Activated naive CD4-positive, alpha-beta T cell treated with anti-CD3 and anti-CD28 coated beads, Interleukin-2, amount 50 U/mL, for 16 hours (primary cell): ENCODE measurements at regions not wholly inside any gene's neighbourhood (a gene's known extent, or its start where the extent isn't known, plus 50 kb on each side); places are given as distances from the start of the nearest gene placed in this dataset.
"Not testable (repeated sequence)": the region's sequence is repeated elsewhere in the genome, so short reads cannot be mapped to it uniquely, and the experiment has no call there.

Experiments used
- DNase-seq: peaks from one replicate; pipeline ENCODE4 v3.0.0-alpha.2; 2020

DNA sequence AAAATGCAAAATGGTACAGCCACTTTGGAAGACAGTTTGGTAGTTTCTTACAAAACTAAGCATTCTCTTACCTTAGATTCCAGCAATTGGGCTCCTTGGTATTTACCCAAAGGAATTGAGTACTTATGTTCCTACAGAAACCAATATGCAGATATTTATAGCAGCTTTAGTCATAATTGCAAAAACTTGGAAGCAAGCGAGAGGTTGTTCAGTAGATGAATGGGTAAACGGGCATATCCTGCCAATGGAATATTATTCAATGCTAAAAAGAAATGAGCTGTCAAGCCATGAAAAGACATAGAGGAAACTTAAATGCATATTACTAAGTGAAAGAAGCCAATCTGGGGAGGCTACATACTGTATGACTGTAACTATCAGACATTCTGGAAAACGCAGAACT, 926.7 kb downstream of the TYW1 start:
- DNase-seq: no peak

- no peak for DNase-seq
Measured at GRCh38 chr7:67928141-67928540, 931.5 kb downstream of the TYW1 start.

DNA sequence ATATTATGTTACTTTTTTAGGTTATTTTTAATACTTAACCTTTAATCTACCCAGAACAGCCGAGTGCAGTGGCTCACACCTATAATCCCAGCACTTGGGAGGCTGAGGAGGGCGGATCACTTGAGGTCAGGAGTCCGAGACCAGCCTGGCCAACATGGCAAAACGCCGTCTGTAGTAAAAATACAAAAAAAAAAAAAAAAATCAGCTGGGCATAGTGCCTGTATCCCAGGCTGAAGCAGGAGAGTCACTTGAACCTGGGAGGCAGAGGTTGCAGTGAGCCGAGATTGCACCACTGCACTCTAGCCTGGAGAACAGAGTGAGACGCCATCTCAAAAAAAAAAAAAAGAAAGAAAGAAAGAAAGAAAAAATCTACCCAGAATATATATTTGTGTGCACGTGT, 939.8 kb downstream of the TYW1 start:
- not testable (repeated sequence) for DNase-seq

DNA sequence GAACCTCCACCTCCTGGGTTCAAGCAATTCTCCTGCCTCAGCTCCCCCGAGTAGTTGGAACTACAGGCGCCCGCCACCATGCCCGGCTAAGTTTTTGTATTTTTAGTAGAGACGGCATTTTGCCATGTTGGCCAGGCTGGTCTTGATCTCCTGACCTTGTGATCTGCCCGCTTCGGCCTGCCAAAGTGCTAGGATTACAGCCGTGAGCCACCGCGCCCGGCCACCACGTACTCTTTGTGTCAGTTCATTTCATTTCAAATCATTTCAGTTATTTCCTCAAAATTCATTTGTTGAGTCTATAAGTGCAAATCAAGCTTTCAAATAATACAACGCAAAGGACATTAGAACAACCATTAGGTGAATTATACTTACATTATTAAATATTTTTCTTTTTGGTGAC, 943.8 kb downstream of the TYW1 start:
- DNase-seq: no peak

DNA sequence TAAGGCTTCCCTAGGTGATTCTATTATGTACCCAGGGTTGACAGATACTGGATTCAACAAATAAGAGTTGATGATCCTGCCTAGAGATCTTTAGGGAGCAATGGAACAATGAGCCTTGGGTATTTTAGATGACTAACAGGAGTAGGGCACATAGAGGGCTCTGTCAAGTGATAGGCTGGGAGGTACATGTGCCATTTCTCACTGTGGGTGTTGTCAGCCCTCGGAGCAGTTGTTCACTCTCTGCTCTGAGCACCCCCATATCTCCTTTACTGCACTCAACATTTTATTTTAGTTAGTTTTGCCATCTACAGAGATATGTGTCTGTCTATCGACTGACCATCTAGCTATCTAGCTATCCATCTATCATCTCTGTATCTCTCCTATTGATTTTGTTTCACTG, 950.6 kb downstream of the TYW1 start:
- no peak for DNase-seq

DNA sequence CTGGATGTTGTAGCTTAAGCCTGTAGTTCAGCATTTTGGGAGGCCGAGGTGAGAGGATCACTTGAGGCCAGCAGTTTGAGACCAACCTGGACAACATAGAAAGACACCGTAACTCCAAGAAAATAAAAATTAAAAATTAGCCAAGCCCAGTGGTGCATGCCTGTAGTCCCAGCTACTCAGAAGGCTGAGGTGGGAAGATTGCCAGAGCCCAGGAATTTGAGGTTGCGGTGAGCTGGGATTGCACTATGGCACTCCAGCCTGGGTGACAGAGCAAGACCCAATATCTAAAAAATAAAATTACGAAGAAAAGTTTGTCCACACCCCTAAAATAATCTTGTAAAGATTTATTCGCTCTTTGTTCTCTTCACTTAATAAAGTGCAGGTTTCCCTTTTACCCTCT, 951.0 kb downstream of the TYW1 start:
- no peak for DNase-seq

- DNase-seq: no peak
Measured at GRCh38 chr7:67950321-67951083, 953.9 kb downstream of the TYW1 start.

GRCh38 chr7:67955061-67955460, 958.4 kb downstream of the TYW1 start:
- no peak for DNase-seq

DNA sequence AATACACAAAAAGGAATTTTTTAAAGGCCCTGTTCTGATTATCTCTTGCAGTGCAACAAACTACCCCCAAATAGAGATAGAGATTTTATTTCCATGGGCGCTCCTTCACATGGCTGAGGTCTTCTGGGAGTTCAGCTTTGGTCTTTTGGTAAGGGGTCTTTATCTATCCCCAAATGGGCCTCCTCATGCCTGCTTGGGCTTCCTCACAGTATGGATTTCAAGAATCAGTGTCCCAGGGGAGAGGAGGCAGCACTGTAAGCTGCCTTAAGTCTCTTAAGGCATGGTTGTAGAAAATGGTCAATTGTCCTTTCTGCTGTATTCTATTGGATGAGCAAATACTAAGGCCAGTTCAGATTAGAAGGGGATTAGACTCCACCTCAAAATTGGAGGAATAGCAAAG, 966.2 kb downstream of the TYW1 start:
- DNase-seq: no peak

DNA sequence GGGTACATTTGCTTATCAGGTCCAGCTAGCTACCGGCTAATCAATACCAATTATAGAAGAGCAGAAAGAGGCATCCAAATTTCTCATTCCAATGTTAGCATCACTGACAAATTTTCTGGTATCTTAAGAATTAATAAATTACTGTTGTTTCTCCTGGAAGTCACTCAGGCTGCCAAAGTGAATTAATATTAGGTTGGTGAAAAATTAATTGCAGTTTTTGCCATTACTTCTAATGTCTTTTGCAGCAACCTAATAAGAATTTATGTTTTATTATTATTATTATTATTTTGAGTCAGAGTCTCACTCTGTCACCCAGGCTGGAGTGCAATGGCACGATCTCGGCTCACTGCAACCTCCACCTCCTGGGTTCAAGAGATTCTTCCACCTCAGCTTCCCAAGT, 979.9 kb downstream of the TYW1 start:
- no peak for DNase-seq

DNA sequence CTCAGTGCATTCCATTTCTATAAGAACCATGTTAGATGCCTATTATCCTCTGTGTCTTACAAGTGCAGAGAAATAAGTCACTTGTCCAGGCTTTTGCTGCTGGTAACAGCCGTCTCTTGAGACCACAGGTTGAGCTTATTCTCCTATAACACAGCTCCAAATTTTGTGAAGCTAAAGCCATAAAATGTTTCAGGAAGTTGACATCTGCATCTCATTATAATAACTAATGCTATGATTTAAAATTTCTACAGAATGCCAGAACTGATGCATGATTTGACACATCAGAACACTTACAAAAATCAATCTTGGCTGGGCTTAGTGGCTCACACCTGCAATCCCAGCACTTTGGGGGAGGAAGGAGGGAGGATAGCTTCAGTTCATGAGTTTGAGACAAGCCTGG, 986.9 kb downstream of the TYW1 start:
- no peak for DNase-seq

DNA sequence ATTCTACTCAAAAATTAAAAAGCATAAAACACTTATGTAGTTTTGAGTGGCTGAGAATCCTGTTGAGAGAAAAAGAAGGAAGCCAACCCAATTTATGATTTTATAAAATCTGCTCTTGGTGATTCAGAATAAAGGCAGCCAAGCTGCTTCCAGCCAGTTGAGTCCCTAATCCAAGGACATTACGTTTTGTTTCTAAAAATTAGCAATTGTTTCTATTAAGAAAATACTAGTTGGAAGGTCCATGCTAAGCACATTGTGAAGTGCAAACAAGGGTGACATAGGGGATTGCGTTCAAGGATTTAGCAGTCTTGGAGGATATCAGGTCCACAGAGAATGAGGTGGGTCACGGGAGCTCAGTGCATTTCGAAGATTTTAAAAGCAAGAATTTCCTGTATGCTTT, 987.7 kb downstream of the TYW1 start:
- DNase-seq: no peak

DNA sequence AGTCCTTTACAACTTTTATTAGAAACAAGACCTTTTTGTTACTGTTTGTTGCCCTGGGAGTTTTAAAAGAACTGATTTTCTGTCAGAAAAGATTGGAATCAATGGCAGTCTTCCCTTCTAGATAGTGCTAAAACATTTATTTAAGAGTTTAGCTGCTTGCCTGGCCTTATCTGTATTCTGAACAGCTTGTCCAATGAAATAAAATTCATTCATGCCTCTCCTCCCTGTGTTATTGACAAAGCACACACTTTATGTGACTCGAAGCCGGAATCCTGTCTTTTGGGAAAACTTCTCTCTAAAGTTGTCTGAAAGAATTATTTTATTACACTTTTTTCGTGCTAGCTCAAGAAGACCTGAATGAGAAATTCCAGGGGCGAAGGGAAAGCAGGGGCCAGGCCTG, 992.5 kb downstream of the TYW1 start:
- no peak for DNase-seq

DNA sequence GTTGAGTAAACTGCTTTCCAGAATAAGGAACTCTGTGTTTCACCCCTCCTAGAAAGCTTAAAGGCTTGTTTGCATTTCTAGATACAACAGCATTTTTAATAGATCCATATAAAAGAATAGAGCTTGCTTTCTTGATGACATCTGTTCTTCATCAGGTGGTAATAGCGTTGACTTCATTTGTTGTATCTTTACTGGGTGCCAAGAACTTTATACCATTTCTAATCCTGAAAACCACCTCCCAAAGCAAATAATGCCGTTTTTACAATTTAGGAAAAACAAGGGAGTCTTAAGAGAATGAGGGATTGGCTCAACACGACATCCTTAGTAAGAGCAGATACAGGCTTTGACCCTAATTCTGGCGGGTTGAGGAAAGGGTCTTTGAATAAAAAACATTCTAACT, 993.4 kb downstream of the TYW1 start:
- no peak for DNase-seq

DNA sequence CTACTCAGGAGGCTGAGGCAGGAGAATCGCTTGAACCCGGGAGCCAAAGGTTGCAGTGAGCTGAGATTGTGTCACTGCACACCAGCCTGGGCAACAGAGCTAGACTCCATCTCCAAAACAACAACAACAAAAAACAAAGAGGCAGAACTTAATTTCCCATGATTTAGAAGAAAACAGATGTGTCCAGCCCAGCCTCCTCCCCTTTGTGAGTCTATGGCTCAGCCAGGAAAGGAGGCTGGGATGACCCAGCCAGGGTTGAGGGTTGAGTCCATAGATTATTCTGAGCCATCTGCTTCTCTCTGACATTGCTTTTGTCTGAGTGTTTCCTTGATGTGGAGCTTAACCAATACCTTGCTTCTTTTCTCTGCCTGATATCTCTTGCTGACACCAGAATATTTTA, 994.1 kb downstream of the TYW1 start:
- DNase-seq: no peak

DNA sequence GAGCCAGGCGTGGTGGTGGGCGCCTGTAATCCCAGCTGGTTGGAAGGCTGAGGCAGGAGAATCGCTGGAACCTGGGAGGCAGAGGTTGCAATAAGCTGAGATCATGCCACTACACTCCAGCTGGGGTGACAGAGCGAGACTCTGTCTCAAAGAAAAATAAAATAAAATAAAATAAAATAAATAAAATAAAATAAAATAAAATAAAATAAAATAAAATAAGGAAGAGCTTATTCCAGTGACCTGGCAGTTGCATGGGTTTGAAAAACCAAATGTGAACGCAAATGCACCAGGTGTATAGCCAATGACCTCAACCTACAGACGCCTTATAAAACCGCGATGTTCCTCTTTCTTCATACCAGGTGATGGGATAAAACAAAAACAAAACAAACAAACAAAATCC, 995.7 kb downstream of the TYW1 start:
- DNase-seq: no peak

- DNase-seq: no peak
Measured at GRCh38 chr7:68005992-68006391, 1009.4 kb downstream of the TYW1 start.

- DNase-seq: no peak
Measured at GRCh38 chr7:68006619-68007018, 1010.0 kb downstream of the TYW1 start.

- no peak for DNase-seq
Measured at GRCh38 chr7:68009716-68010115, 1013.1 kb downstream of the TYW1 start.

GRCh38 chr7:68014031-68014736, 1017.6 kb downstream of the TYW1 start:
- no peak for DNase-seq

DNA sequence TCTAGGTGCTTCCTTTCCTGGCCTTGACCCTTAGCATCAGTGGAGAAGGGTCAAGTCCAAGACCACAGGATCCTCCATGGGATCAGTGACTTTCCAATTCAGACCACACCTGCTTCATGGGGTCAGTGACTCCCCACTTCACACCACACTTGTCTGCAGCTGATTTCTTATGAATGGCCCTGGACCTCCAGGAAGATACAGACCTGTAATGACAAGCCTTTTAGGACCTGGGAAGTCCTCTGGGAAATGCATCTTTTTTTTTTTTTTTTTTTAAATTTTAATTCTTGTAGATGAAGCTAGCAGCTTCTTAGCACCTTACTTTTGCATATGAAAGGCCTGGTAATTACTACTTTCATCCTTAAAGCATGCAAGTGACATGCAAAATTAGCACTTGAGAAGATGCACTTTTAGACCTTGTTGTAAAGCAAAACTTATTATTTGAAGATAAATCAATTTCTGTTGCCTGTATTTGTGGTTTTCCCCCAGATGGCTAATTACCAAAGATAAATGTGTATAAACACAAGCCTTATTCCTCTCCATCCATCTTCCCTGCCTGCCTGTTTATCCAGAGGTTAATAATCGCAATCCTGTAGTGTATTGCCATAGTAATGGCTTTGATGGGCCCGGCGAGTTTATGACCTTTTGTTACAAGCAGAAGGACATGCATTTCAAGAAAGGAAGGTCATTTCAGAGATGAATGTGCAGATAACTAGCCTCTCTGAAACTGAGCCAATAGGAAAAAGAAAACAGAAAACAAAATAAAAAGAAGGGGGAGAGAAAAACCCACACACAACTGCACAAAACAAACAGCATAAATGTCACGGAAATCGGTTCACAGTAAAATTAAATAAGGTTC, 1018.7 kb downstream of the TYW1 start:
- no peak for DNase-seq

DNA sequence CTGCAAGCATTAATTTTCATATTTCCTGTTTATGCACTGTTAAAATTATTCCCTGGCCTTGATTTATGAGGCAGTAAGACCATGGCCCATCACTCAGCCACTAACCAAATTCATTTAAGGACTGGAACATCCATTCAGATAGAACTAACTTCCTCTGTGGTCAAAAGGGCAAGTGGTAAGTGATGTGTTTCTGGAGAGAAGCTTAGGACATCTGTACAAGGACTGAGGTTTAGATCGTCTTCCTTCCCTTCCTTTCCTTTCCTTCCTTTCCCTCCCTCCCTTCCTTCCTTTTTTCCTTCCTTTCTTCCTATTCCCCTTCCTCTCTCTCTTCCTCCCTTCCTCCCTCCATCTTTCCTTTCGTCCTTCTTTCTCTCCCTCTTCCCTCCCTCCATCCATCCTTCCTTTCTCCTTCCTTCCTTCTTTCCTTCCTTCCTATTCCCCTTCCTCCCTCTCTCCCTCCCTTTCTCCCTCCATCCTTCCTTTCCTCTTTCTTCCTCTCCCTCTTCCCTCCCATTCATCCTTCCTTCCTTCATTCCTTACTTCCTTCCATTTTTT, 1019.4 kb downstream of the TYW1 start:
- no peak for DNase-seq

GRCh38 chr7:68020102-68020501, 1023.5 kb downstream of the TYW1 start:
- no peak for DNase-seq

DNA sequence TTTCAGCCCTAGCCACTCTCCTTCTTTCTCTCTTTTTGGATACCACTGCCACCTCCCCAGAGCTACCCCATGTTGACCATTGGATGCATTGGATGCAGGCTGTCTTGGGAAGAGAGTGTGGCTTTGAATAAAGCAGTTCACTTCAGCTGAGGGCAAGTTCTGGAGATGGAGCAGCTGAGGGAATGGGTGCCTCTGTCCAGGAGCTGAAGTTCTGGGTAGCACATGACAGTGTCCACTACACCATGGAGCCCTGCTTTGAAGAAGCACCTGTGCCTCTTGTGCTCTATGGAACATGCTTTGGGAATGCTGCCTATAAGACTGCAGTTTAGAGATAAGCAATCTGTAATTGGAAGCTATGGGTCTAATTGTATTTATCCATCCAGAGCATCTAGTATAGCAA, 1028.7 kb downstream of the TYW1 start:
- no peak for DNase-seq
